H1 (cell line): ENCODE measurements at regions not wholly inside any gene's neighbourhood (a gene's known extent, or its start where the extent isn't known, plus 50 kb on each side); places are given as distances from the start of the nearest gene placed in this dataset.
"Not testable (repeated sequence)": the region's sequence is repeated elsewhere in the genome, so short reads cannot be mapped to it uniquely, and the experiment has no call there.

Source experiments
- FOSL1 ChIP-seq: IDR thresholded peaks from 2 replicates; pipeline ENCODE4 v1.6.1; 2011; ENCODE audit warnings: mild to moderate bottlenecking, low read depth, low read length, moderate library complexity; ENCODE audit not compliant: insufficient read depth
- JUND ChIP-seq: IDR thresholded peaks from 2 replicates; pipeline ENCODE4 v1.6.1; 2011; ENCODE audit warnings: mild to moderate bottlenecking, improper control_type of control experiment, low read length
- MAX ChIP-seq: IDR thresholded peaks from 2 replicates; pipeline ENCODE4 v1.6.1; 2012; ENCODE audit warnings: inconsistent platforms
- ZNF274 ChIP-seq: IDR thresholded peaks from 2 replicates; pipeline ENCODE4 v1.7.0; 2012; ENCODE audit warnings: low read length, borderline replicate concordance; ENCODE audit errors: extremely low read depth
- TF ChIP-seq, protein P1 (sequence below), 3 experiments: IDR thresholded peaks; 1 replicate in 2 of 3; 2 replicates in 1 of 3; pipeline versions ENCODE4 v1.5.1 to v1.6.1; 2011; ENCODE audit warnings: low read length in 3 of 3, mild to moderate bottlenecking in 3 of 3, inconsistent platforms in 2 of 3, low read depth in 1 of 3, moderate library complexity in 1 of 3; ENCODE audit not compliant: insufficient read depth in 1 of 3; ENCODE audit errors: control extremely low read depth in 1 of 3

- TF ChIP-seq, protein P1, sequence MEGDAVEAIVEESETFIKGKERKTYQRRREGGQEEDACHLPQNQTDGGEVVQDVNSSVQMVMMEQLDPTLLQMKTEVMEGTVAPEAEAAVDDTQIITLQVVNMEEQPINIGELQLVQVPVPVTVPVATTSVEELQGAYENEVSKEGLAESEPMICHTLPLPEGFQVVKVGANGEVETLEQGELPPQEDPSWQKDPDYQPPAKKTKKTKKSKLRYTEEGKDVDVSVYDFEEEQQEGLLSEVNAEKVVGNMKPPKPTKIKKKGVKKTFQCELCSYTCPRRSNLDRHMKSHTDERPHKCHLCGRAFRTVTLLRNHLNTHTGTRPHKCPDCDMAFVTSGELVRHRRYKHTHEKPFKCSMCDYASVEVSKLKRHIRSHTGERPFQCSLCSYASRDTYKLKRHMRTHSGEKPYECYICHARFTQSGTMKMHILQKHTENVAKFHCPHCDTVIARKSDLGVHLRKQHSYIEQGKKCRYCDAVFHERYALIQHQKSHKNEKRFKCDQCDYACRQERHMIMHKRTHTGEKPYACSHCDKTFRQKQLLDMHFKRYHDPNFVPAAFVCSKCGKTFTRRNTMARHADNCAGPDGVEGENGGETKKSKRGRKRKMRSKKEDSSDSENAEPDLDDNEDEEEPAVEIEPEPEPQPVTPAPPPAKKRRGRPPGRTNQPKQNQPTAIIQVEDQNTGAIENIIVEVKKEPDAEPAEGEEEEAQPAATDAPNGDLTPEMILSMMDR (IDR thresholded peaks at IDR 0.05; ENCODE audit: control extremely low read depth in 1 of 3, insufficient read depth in 1 of 3, low read depth in 1 of 3, low read length in 3 of 3), result not testable (repeated sequence)
- TF ChIP-seq MAX, FOSL1, JUND, ZNF274: not testable (repeated sequence)
Observed at GRCh38 chr10:26919156-26919860, 58.5 kb upstream of the ABI1 start.
